GM13977 (cell line): ENCODE measurements at regions not wholly inside any gene's neighbourhood (a gene's known extent, or its start where the extent isn't known, plus 50 kb on each side); places are given as distances from the start of the nearest gene placed in this dataset.

Experiments used
- DNase-seq: peaks from one replicate; pipeline ENCODE4 v3.0.0; 2012; ENCODE audit warnings: low spot score
- in situ Hi-C: fragments of 300-500 bp; cut with MboI; formaldehyde crosslinking; loops from one replicate; pipeline ENCODE4 v1.12.0; 2022; ENCODE audit warnings: low sequenced_read_pairs, low pct_unique_long_range_greater_than_20kb, mixed read lengths, inconsistent platforms; ENCODE audit not compliant: unreplicated experiment
- TF ChIP-seq, protein P1 (sequence below): IDR thresholded peaks from 2 replicates; pipeline ENCODE4 v1.5.1; 2012; ENCODE audit warnings: mild to moderate bottlenecking, control low read depth; ENCODE audit not compliant: insufficient read depth; ENCODE audit errors: extremely low read depth, missing control alignments

DNA sequence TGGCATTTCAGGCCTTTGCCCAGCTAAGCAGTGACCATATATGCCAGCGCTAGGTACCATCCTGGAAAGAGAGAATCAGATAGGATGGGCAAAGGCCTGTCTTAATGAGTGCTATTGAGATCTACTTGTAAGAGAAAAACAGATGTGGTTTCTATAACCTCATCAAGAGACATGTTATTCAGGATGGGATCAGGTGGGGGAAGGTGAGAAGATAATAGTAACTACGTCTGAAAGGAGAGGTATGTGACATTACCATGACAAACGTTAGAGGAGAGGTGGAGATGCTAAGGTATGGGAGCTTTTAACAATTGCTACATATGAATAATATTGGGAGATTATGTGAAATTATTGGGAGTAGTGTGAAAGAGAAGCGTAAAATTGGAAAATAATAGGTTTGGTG is 204.2 kb upstream of the PLXNA2 start:
- TF ChIP-seq, protein P1, sequence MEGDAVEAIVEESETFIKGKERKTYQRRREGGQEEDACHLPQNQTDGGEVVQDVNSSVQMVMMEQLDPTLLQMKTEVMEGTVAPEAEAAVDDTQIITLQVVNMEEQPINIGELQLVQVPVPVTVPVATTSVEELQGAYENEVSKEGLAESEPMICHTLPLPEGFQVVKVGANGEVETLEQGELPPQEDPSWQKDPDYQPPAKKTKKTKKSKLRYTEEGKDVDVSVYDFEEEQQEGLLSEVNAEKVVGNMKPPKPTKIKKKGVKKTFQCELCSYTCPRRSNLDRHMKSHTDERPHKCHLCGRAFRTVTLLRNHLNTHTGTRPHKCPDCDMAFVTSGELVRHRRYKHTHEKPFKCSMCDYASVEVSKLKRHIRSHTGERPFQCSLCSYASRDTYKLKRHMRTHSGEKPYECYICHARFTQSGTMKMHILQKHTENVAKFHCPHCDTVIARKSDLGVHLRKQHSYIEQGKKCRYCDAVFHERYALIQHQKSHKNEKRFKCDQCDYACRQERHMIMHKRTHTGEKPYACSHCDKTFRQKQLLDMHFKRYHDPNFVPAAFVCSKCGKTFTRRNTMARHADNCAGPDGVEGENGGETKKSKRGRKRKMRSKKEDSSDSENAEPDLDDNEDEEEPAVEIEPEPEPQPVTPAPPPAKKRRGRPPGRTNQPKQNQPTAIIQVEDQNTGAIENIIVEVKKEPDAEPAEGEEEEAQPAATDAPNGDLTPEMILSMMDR: no peak
- DNase-seq: no peak
- in situ Hi-C loops: no loop called here

DNA sequence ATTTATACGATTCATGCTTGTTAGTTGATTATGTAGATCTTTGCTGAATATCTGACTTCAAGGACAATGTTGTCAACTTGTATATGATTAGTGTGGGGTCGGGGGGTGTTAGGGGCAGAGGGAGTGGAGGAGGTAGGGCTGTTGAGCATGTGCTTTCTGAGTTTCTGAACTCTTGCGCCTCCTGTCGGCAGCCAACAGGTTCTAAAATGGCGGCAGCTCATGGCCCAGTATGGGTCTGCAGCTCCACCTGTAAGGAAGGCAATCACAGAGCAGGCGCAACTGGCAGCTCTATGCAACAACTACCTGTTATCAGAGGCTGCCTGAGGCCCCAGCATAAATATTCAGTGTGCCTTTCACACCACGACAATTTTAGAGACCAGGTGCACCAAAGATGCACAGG is 205.8 kb upstream of the PLXNA2 start:
- no peak for DNase-seq
- TF ChIP-seq, protein P1: no peak

DNA sequence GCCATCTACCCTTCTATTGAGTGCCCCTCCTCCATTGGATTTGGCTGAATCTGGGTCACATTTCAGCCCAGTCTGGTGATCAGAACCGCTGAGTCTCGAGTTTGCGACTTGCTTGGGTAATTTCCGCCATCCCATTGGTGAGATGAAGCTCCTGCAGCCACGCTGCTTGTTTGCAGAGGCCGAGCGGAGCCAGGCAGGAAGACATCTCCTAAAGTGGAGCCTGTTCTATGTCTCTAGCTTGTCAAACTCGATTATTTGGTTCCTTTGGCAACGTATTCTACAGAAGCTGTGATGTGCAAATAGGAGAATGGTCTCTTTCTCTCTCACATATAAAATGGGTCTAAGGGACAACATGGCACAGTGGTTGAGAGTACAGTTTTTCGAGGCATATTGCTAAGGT is 206.8 kb upstream of the PLXNA2 start:
- TF ChIP-seq, protein P1: no peak
- no peak for DNase-seq
- in situ Hi-C loops: no loop called here

More for the DNA sequence above, 205.8 kb upstream of the PLXNA2 start:
- in situ Hi-C loops: no loop called here

DNA sequence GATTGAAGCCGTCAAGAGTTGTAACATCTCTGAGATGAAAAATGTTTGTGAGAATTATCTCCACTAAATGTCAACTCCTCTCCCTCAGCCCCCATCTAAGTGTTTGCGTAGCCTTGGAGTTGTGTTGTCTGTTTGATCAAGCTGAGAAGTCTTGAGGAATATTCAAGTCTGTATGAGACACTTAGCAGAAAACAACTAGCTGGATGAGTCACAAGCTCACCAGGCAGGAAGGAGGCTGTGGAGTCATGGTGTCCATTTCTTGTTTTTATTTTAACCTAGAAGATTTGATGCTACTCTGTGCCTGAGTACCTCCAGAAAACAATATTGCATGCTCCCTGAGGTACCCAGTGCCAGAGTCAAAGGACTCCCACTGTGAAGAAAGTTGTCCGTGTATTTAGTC is 211.6 kb upstream of the PLXNA2 start:
- in situ Hi-C loops: no loop called here
- no peak for DNase-seq
- TF ChIP-seq, protein P1: no peak

DNA sequence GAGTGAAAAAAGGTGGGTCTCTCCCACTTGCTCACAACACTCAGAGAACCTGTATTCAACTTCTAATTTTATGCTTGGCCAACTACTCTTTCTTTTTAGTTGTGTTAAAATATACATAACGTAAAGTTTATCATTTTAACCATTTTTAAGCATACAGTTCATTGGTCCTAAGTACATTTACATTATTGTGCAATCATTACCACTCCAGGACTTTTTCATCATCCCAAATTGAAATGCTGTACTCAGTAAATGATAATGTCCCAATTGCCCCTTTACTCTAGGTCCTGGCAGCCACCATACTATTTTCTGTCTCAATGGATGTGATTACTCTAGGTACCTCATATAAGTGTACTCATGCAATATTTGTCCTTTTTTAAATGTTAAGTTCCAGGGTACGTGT is 212.3 kb upstream of the PLXNA2 start:
- TF ChIP-seq, protein P1: no peak

DNA sequence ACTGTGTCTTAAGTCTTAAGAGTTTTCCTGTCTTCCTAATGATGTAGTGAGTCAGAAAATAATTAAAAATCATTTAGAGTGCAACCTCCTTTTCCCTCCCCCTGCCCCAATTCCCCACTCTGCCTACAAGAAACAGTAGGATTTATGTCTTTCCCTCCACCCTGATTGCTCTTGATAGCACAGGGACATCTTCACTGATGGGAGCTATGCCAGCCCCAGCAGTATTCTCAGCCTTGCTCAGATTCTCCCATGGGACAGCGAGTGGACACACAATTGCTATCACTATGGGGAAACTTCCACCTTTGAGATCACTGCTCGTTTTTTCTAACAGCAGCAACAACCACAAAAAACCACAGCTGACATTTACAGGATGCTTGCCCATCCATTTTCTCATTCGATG is 216.6 kb upstream of the PLXNA2 start:
- DNase-seq: no peak
- in situ Hi-C loops: no loop called here
- TF ChIP-seq, protein P1: no peak

More for the DNA sequence above, 212.3 kb upstream of the PLXNA2 start:
- DNase-seq: no peak
- in situ Hi-C loops: no loop called here

DNA sequence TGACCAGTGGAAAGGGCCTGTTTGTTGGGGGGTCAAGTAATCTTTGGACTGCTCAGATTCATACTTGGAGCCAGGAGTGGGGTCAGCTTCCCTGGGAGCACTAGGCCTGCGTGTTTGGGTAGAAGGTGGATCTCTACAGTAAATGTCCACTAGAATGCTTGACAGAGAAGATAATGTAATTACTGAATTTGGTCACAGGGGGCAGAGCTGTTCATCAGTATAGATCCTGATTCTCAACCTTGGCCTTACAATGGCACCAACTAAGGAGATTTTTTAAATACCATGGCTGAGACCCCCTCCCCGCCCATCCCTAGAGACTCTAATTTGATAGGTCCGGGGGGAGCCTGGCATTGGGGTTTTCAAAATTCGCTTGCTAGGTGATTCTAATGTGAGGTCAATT is 217.5 kb upstream of the PLXNA2 start:
- no peak for DNase-seq
- in situ Hi-C loops: no loop called here

More for the DNA sequence above, 217.5 kb upstream of the PLXNA2 start:
- TF ChIP-seq, protein P1: peak; percentile 42
